ENCODE measurements at regions not wholly inside any gene's neighbourhood (a gene's known extent, or its start where the extent isn't known, plus 50 kb on each side); places are given as distances from the start of the nearest gene placed in this dataset.

- Histone ChIP-seq H3K4me3 (no peak overlapping the region), H3K27ac (no peak overlapping the region), H3K27me3 (no peaks in the 10 kb centered on the region), H3K9me3 (no peaks in the 10 kb centered on the region), H3K36me3 (no peaks in the 10 kb centered on the region), H3K4me1 (no peaks in the 10 kb centered on the region)
- intact Hi-C loops (cut with DNase I; ENCODE audit: low total_unique reads), result no loop called here
- TF ChIP-seq CTCF (IDR thresholded peaks at IDR 0.05), result no peak
- DNase-seq, result no peak
These were observed 301.1 kb downstream of the PIK3C3 start for GRCh38 chr18:42255908-42256765.

GRCh38 chr18:42258301-42258965 is 303.4 kb downstream of the PIK3C3 start:
- no peak for TF ChIP-seq CTCF (IDR thresholded peaks at IDR 0.05)
- intact Hi-C loops (cut with DNase I; ENCODE audit: low total_unique reads), result no loop called here
- DNase-seq, result no peak
- Histone ChIP-seq H3K27me3 (no peaks in the 10 kb centered on the region), H3K36me3 (no peaks in the 10 kb centered on the region), H3K27ac (no peak overlapping the region), H3K4me1 (no peaks in the 10 kb centered on the region), H3K9me3 (no peaks in the 10 kb centered on the region), H3K4me3 (no peak overlapping the region)

GRCh38 chr18:42261731-42262130 is 306.7 kb downstream of the PIK3C3 start:
- H3K9me3 ChIP-seq, result no peaks in the 10 kb centered on the region
- H3K27me3 ChIP-seq, result no peaks in the 10 kb centered on the region
- no peaks in the 10 kb centered on the region for H3K4me1 ChIP-seq
- H3K36me3 ChIP-seq, result no peaks in the 10 kb centered on the region
- intact Hi-C loops (cut with DNase I; ENCODE audit: low total_unique reads), result no loop called here
- no peak overlapping the region for H3K27ac ChIP-seq
- DNase-seq, result no peak
- TF ChIP-seq CTCF (IDR thresholded peaks at IDR 0.05), result no peak
- H3K4me3 ChIP-seq, result no peak overlapping the region

- TF ChIP-seq CTCF (IDR thresholded peaks at IDR 0.05), result no peak
- DNase-seq, result no peak
- H3K27ac ChIP-seq, result no peak overlapping the region
- no peaks in the 10 kb centered on the region for H3K4me1 ChIP-seq
- H3K27me3 ChIP-seq, result no peaks in the 10 kb centered on the region
- intact Hi-C loops (cut with DNase I; ENCODE audit: low total_unique reads), result no loop called here
- no peaks in the 10 kb centered on the region for H3K36me3 ChIP-seq
- H3K9me3 ChIP-seq, result no peaks in the 10 kb centered on the region
- no peak overlapping the region for H3K4me3 ChIP-seq
These were observed 309.5 kb downstream of the PIK3C3 start for GRCh38 chr18:42264497-42264896.

- H3K9me3 ChIP-seq, result no peaks in the 10 kb centered on the region
- no peak overlapping the region for H3K4me3 ChIP-seq
- no peaks in the 10 kb centered on the region for H3K27me3 ChIP-seq
- H3K27ac ChIP-seq, result no peak overlapping the region
- intact Hi-C loops (cut with DNase I; ENCODE audit: low total_unique reads), result no loop called here
- no peaks in the 10 kb centered on the region for H3K36me3 ChIP-seq
- no peak for DNase-seq
- no peak for TF ChIP-seq CTCF (IDR thresholded peaks at IDR 0.05)
- H3K4me1 ChIP-seq, result no peaks in the 10 kb centered on the region
These were observed 313.2 kb downstream of the PIK3C3 start for GRCh38 chr18:42268186-42268725.

All from tibial artery (tissue), 4 donors.